Keratinocyte (primary cell): ENCODE measurements at regions not wholly inside any gene's neighbourhood (a gene's known extent, or its start where the extent isn't known, plus 50 kb on each side); places are given as distances from the start of the nearest gene placed in this dataset.

Experiments used
- DNase-seq: peaks from one replicate; pipeline ENCODE4 v3.0.0-alpha.2; 2011; ENCODE audit warnings: low read depth, missing footprints, low spot score
- FAIRE-seq: peaks from 2 replicates; lab custom pipeline; 2011; peaks lifted over from hg19 to GRCh38; lab: Jason Lieb, UNC
- H2AFZ ChIP-seq: 2 replicates; pipeline ENCODE4 v1.6.0; 2012; ENCODE audit warnings: low read length, control low read depth, inconsistent platforms; ENCODE audit not compliant: control insufficient read depth
- H3K27ac ChIP-seq: 2 replicates; pipeline ENCODE4 v1.5.1; 2011; ENCODE audit warnings: low read length; ENCODE audit not compliant: control insufficient read depth, insufficient read depth
- H3K27me3 ChIP-seq: 3 replicates; pipeline ENCODE4 v1.6.0; 2011; ENCODE audit warnings: low read length; ENCODE audit not compliant: control insufficient read depth, insufficient read depth; ENCODE audit errors: extremely low read depth
- H3K36me3 ChIP-seq, 2 experiments: 2 replicates in 1 of 2; 3 replicates in 1 of 2; pipeline ENCODE4 v1.5.1; 2011; ENCODE audit warnings: low read length in 2 of 2, mild to moderate bottlenecking in 1 of 2; ENCODE audit not compliant: control insufficient read depth in 2 of 2, insufficient read depth in 2 of 2; ENCODE audit errors: extremely low read depth in 1 of 2
- H3K4me1 ChIP-seq: 3 replicates; pipeline ENCODE4 v1.5.1; 2011; ENCODE audit warnings: low read length; ENCODE audit not compliant: control insufficient read depth, insufficient read depth; ENCODE audit errors: extremely low read depth
- H3K4me2 ChIP-seq: 3 replicates; pipeline ENCODE4 v1.6.0; 2011; ENCODE audit warnings: low read depth, low read length; ENCODE audit not compliant: control insufficient read depth, insufficient read depth; ENCODE audit errors: extremely low read depth
- H3K4me3 ChIP-seq, 3 experiments: fragments of 200-600 bp in 1 of 3; sonication (generic) in 1 of 3; 2 replicates in 2 of 3; 3 replicates in 1 of 3; pipeline ENCODE4 v1.5.1; 2011 to 2016; ENCODE audit warnings: low read length in 3 of 3, mild to moderate bottlenecking in 3 of 3, control low read depth in 2 of 3, inconsistent platforms in 1 of 3, low read depth in 1 of 3, mixed read lengths in 1 of 3, mixed run types in 1 of 3, moderate library complexity in 1 of 3; ENCODE audit not compliant: control insufficient read depth in 2 of 3, insufficient read depth in 2 of 3; ENCODE audit errors: extremely low read depth in 1 of 3
- H3K79me2 ChIP-seq: 2 replicates; pipeline ENCODE4 v1.6.0; 2012; ENCODE audit warnings: low read length; ENCODE audit not compliant: control insufficient read depth, insufficient read depth
- H3K9ac ChIP-seq: 3 replicates; pipeline ENCODE4 v1.6.0; 2011; ENCODE audit warnings: low read length; ENCODE audit not compliant: control insufficient read depth, insufficient read depth; ENCODE audit errors: extremely low read depth
- H3K9me1 ChIP-seq: 3 replicates; pipeline ENCODE4 v1.6.0; 2011; ENCODE audit warnings: low read length; ENCODE audit not compliant: control insufficient read depth, insufficient read depth; ENCODE audit errors: extremely low read depth
- H3K9me3 ChIP-seq: 2 replicates; pipeline ENCODE4 v1.5.1; 2012; ENCODE audit warnings: low read depth, low read length; ENCODE audit not compliant: control insufficient read depth
- H4K20me1 ChIP-seq: 3 replicates; pipeline ENCODE4 v1.6.0; 2011; ENCODE audit warnings: low read length; ENCODE audit not compliant: control insufficient read depth, insufficient read depth; ENCODE audit errors: extremely low read depth
- CTCF ChIP-seq, 3 experiments: IDR thresholded peaks in 1 of 3; conservative IDR thresholded peaks in 1 of 3; optimal IDR thresholded peaks in 1 of 3; 2 replicates in 2 of 3; 3 replicates in 1 of 3; pipeline versions ENCODE3 to v1.5.1; 2011; ENCODE audit warnings: low read length in 3 of 3, mild to moderate bottlenecking in 3 of 3, moderate library complexity in 2 of 3, control low read depth in 1 of 3, inconsistent platforms in 1 of 3; ENCODE audit not compliant: insufficient read depth in 2 of 3; ENCODE audit errors: extremely low read depth in 1 of 3
- EZH2 ChIP-seq: IDR thresholded peaks from one replicate; pipeline ENCODE4 v1.6.1; 2012; ENCODE audit warnings: inconsistent platforms, mild to moderate bottlenecking, low read length, moderate library complexity
- dilution Hi-C: fragments of 300-500 bp; cut with MboI; formaldehyde crosslinking; loops from one replicate; pipeline ENCODE4 v1.7.0; 2020; ENCODE audit warnings: low sequenced_read_pairs; ENCODE audit not compliant: extremely low pct_ligation_motif_present

GRCh38 chr2:147572622-147573021, 272.2 kb upstream of the ACVR2A start:
- Histone ChIP-seq H3K4me1 (peaks cover 4% of the 10 kb centered on the region), H3K36me3 (no peaks in the 10 kb centered on the region), H3K79me2 (no peaks in the 10 kb centered on the region), H4K20me1 (no peaks in the 10 kb centered on the region), H3K4me2 (no peak overlapping the region), H3K27me3 (no peaks in the 10 kb centered on the region), H3K9me3 (no peaks in the 10 kb centered on the region), H3K27ac (no peak overlapping the region), H3K9me1 (no peaks in the 10 kb centered on the region), H2AFZ (no peak overlapping the region), H3K4me3 (no peak overlapping the region), H3K9ac (no peak overlapping the region)
- dilution Hi-C loops: no loop called here
- TF ChIP-seq CTCF (optimal IDR thresholded peaks at IDR 0.05 in 1 of 3, IDR thresholded peaks at IDR 0.05 in 1 of 3, conservative IDR thresholded peaks at IDR 0.05 in 1 of 3; ENCODE audit: extremely low read depth in 1 of 3, insufficient read depth in 2 of 3, low read length in 3 of 3): no peak
- no peak for TF ChIP-seq EZH2
- peak; percentile 39 for FAIRE-seq
- DNase-seq: no peak

DNA sequence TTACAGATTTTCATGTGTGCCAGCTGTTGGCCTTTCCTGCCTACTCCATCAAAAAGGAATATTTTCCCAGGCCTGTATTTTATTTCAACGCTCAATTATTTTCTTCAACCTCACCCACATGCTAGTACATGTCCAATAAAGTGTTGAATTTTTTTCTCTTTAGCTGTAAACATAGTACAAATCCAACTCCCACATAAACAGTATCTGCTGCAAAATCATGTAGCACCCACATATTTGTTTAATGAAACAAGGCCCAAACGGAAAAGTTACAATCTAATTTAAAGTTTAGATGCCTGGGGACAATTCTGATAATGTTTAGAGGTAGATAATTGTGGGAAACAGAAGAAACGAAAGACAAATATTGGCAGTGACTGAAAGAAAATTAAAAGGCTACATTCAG, 275.4 kb upstream of the ACVR2A start:
- Histone ChIP-seq H3K4me1 (no peaks in the 10 kb centered on the region), H3K27me3 (no peaks in the 10 kb centered on the region), H3K9me3 (no peaks in the 10 kb centered on the region), H3K36me3 (no peaks in the 10 kb centered on the region), H3K9me1 (no peaks in the 10 kb centered on the region), H3K4me2 (no peak overlapping the region), H3K27ac (peak overlapping the region; percentile 9), H3K9ac (no peak overlapping the region), H2AFZ (peak overlapping the region; percentile 18), H3K79me2 (no peaks in the 10 kb centered on the region), H4K20me1 (no peaks in the 10 kb centered on the region), H3K4me3 (no peak overlapping the region)
- dilution Hi-C loops: no loop called here
- FAIRE-seq (peak; percentile 41), DNase-seq (no peak)
- TF ChIP-seq CTCF (optimal IDR thresholded peaks at IDR 0.05 in 1 of 3, IDR thresholded peaks at IDR 0.05 in 1 of 3, conservative IDR thresholded peaks at IDR 0.05 in 1 of 3; ENCODE audit: extremely low read depth in 1 of 3, insufficient read depth in 2 of 3, low read length in 3 of 3): no peak
- TF ChIP-seq EZH2: no peak
